SK-N-SH (cell line): ENCODE measurements at regions not wholly inside any gene's neighbourhood (a gene's known extent, or its start where the extent isn't known, plus 50 kb on each side); places are given as distances from the start of the nearest gene placed in this dataset.

Experiments
- CTCF ChIA-PET: fragments of 300-600, 350-600 bp; formaldehyde crosslinking; extraction: SDS; loops from one replicate; lab custom pipeline; 2021; lab: Yijun Ruan, JAX
- POLR2A ChIA-PET: fragments of 350-600 bp; sonication (Branson Sonifier 250); formaldehyde crosslinking; extraction: SDS; loops from one replicate; lab custom pipeline; 2020; ENCODE audit warnings: antibody characterized with exemption, inconsistent platforms; lab: Yijun Ruan, JAX
- DNase-seq: peaks from one replicate; pipeline ENCODE4 v3.0.0; 2012
- H2AFZ ChIP-seq: fragments of 200-600 bp; sonication (generic); 2 replicates; pipeline ENCODE4 v1.8.1; 2016; ENCODE audit warnings: antibody characterized with exemption, mild to moderate bottlenecking, low read depth
- H3F3A ChIP-seq: fragments of 200-600 bp; sonication (generic); replicated peaks from 2 replicates; pipeline ENCODE3; 2016; ENCODE audit warnings: antibody characterized with exemption, mild to moderate bottlenecking; ENCODE audit not compliant: insufficient read depth
- H3K27ac ChIP-seq, 2 experiments: fragments of 200-500 bp in 1 of 2; fragments of 200-600 bp in 1 of 2; sonication (Bioruptor generic) in 1 of 2; sonication (generic), shearing (Covaris generic) in 1 of 2; 2 replicates each; pipeline versions ENCODE4 v1.5.1 to v1.6.1; 2014 to 2016; ENCODE audit warnings: low read depth in 2 of 2, inconsistent platforms in 1 of 2, low read length in 1 of 2, mild to moderate bottlenecking in 1 of 2, mixed read lengths in 1 of 2
- H3K27me3 ChIP-seq: fragments of 200-600 bp; sonication (generic), shearing (Covaris generic); 2 replicates; pipeline ENCODE4 v1.6.1; 2016; ENCODE audit warnings: mixed run types; ENCODE audit not compliant: insufficient read depth
- H3K36me3 ChIP-seq, 2 experiments: fragments of 200-500 bp in 1 of 2; fragments of 200-600 bp in 1 of 2; sonication (Bioruptor generic) in 1 of 2; sonication (generic) in 1 of 2; replicated peaks in 1 of 2; 2 replicates each; pipeline versions ENCODE3 to v1.5.1; 2014 to 2016; ENCODE audit warnings: low read length in 1 of 2, mild to moderate bottlenecking in 1 of 2; ENCODE audit not compliant: insufficient read depth in 2 of 2, control insufficient read depth in 1 of 2
- H3K4me1 ChIP-seq, 2 experiments: fragments of 200-500 bp in 1 of 2; fragments of 200-600 bp in 1 of 2; sonication (Bioruptor generic) in 1 of 2; sonication (generic), shearing (Covaris generic) in 1 of 2; 2 replicates each; pipeline versions ENCODE4 v1.5.1 to v1.6.1; 2014 to 2016; ENCODE audit warnings: low read depth in 1 of 2, low read length in 1 of 2, mixed run types in 1 of 2; ENCODE audit not compliant: insufficient read depth in 2 of 2, control insufficient read depth in 1 of 2
- H3K4me2 ChIP-seq: fragments of 200-600 bp; sonication (generic), shearing (Covaris generic); 2 replicates; pipeline ENCODE4 v1.6.1; 2017; ENCODE audit warnings: mixed run types
- H3K4me3 ChIP-seq, 2 experiments: fragments of 200-500 bp in 1 of 2; fragments of 200-600 bp in 1 of 2; sonication (Bioruptor generic) in 1 of 2; sonication (generic), shearing (Covaris generic) in 1 of 2; 2 replicates each; pipeline versions ENCODE4 v1.5.1 to v1.8.1; 2014 to 2016; ENCODE audit warnings: low read depth in 2 of 2, inconsistent platforms in 1 of 2, low read length in 1 of 2, mild to moderate bottlenecking in 1 of 2, mixed read lengths in 1 of 2, moderate library complexity in 1 of 2
- H3K79me2 ChIP-seq: fragments of 200-600 bp; sonication (generic); 2 replicates; pipeline ENCODE4 v1.8.1; 2017; ENCODE audit warnings: mild to moderate bottlenecking; ENCODE audit not compliant: insufficient read depth
- H3K9ac ChIP-seq: fragments of 200-600 bp; sonication (generic); 2 replicates; pipeline ENCODE4 v1.6.1; 2017; ENCODE audit warnings: mixed run types
- H3K9me2 ChIP-seq: fragments of 200-600 bp; sonication (generic); 2 replicates; pipeline ENCODE4 v1.6.1; 2017; ENCODE audit warnings: mixed run types
- H3K9me3 ChIP-seq: fragments of 200-600 bp; sonication (generic); 2 replicates; pipeline ENCODE4 v1.6.1; 2017; ENCODE audit warnings: mixed run types, mild to moderate bottlenecking, moderate library complexity
- H4K20me1 ChIP-seq: fragments of 200-600 bp; sonication (generic); 2 replicates; pipeline ENCODE4 v1.6.1; 2017; ENCODE audit warnings: mild to moderate bottlenecking, mixed run types; ENCODE audit not compliant: insufficient read depth
- CTCF ChIP-seq: fragments of 200-600 bp; sonication (generic); IDR thresholded peaks from 2 replicates; pipeline ENCODE4 v1.6.1; 2017; ENCODE audit warnings: antibody characterized with exemption, mild to moderate bottlenecking, moderate library complexity
- EZH2phosphoT487 ChIP-seq: fragments of 200-600 bp; sonication (generic); IDR thresholded peaks from 2 replicates; pipeline ENCODE4 v1.6.1; 2017; ENCODE audit warnings: low read depth, mixed run types, mild to moderate bottlenecking, antibody characterized with exemption, moderate library complexity, borderline replicate concordance
- FOSL2 ChIP-seq: IDR thresholded peaks from 2 replicates; pipeline ENCODE4 v1.4.0; 2012; ENCODE audit warnings: low read depth, mild to moderate bottlenecking, moderate library complexity, borderline replicate concordance
- FOXJ3 ChIP-seq: sonication (generic); formaldehyde crosslinking; IDR thresholded peaks from 2 replicates; pipeline ENCODE4 v1.5.1; 2020; ENCODE audit warnings: mild to moderate bottlenecking, missing genetic modification reagents
- GABPA ChIP-seq: IDR thresholded peaks from 2 replicates; pipeline ENCODE4 v1.4.0; 2012; ENCODE audit warnings: low read depth, mild to moderate bottlenecking
- GATA2 ChIP-seq: sonication (generic); formaldehyde crosslinking; IDR thresholded peaks from 2 replicates; pipeline ENCODE4 v1.5.0; 2020; ENCODE audit warnings: mild to moderate bottlenecking, missing genetic modification reagents
- JUND ChIP-seq: IDR thresholded peaks from 2 replicates; pipeline ENCODE4 v1.4.0; 2012
- MAX ChIP-seq: IDR thresholded peaks from 2 replicates; pipeline ENCODE4 v1.4.0; 2012; ENCODE audit warnings: low read depth
- NFIC ChIP-seq: IDR thresholded peaks from 2 replicates; pipeline ENCODE4 v1.4.0; 2012; ENCODE audit warnings: borderline replicate concordance
- NRF1 ChIP-seq: IDR thresholded peaks from 2 replicates; pipeline ENCODE4 v1.6.1; 2012; ENCODE audit warnings: low read depth, mild to moderate bottlenecking, low read length
- RAD21 ChIP-seq: IDR thresholded peaks from 2 replicates; pipeline ENCODE4 v1.6.1; 2012; ENCODE audit warnings: mild to moderate bottlenecking, low read length
- RFX5 ChIP-seq: IDR thresholded peaks from 2 replicates; pipeline ENCODE4 v1.6.1; 2012; ENCODE audit warnings: mild to moderate bottlenecking, improper control_type of control experiment, low read length
- RXRA ChIP-seq: IDR thresholded peaks from 2 replicates; pipeline ENCODE4 v1.4.0; 2012; ENCODE audit warnings: low read depth, mild to moderate bottlenecking, borderline replicate concordance
- SMC3 ChIP-seq: IDR thresholded peaks from 2 replicates; pipeline ENCODE4 v1.6.1; 2012; ENCODE audit warnings: low read depth, low read length, improper control_type of control experiment
- YY1 ChIP-seq: IDR thresholded peaks from 2 replicates; pipeline ENCODE4 v1.4.0; 2012; ENCODE audit warnings: low read depth, mild to moderate bottlenecking
- WGBS: methylation state at CpG from one replicate; pipeline ENCODE4 v1.1.6; 2017; ENCODE audit warnings: low lambda C conversion rate; 5-methylcytosine and 5-hydroxymethylcytosine counted together
- TF ChIP-seq, protein P1 (sequence below): fragments of 150-350 bp; IDR thresholded peaks from 2 replicates; pipeline ENCODE4 v1.6.1; 2017; ENCODE audit warnings: antibody characterized with exemption, low read length, low read depth, borderline replicate concordance
- TF ChIP-seq, protein P2 (sequence below): fragments of 150-350 bp; IDR thresholded peaks from 2 replicates; pipeline ENCODE4 v1.6.1; 2016; ENCODE audit warnings: mild to moderate bottlenecking, low read depth, low read length

DNA sequence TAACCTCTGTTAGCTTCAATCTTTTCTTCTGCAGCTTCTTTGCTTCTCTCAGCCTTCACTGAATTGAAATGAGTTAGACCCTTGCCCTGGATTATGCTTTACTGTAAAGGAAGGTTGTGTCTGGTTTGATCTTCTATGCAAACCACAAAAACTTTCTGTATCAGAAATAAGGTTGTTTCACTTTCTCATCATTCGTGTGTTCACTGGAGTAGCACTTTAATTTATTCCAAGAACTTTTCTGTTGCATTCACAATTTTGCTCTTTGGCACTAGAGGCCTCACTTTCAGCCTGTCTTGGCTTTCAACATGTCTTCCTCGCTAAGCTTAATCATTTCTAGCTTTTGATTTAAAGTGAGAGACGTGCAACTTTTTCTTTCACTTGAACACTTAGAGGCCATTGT, 365.3 kb downstream of the TDRD15 start:
- Histone ChIP-seq H2AFZ (no peak overlapping the region), H3K4me2 (no peak overlapping the region), H3K9me3 (peaks cover 4% of the 10 kb centered on the region)
- CTCF ChIA-PET: interaction anchor here (0.7 kb wide), 1 partner anchor 23 kb away, joined by 3 read pairs; no protein-coding TSS in a partner anchor
- TF ChIP-seq YY1 (no peak), RFX5 (no peak), NFIC (no peak), EZH2phosphoT487 (no peak), RXRA (no peak), MAX (no peak), FOSL2 (no peak), GABPA (no peak), FOXJ3 (no peak), NRF1 (no peak), JUND (no peak), CTCF (no peak), RAD21 (no peak)
- TF ChIP-seq, protein P1, sequence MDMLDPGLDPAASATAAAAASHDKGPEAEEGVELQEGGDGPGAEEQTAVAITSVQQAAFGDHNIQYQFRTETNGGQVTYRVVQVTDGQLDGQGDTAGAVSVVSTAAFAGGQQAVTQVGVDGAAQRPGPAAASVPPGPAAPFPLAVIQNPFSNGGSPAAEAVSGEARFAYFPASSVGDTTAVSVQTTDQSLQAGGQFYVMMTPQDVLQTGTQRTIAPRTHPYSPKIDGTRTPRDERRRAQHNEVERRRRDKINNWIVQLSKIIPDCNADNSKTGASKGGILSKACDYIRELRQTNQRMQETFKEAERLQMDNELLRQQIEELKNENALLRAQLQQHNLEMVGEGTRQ: no peak
- TF ChIP-seq, protein P2, sequence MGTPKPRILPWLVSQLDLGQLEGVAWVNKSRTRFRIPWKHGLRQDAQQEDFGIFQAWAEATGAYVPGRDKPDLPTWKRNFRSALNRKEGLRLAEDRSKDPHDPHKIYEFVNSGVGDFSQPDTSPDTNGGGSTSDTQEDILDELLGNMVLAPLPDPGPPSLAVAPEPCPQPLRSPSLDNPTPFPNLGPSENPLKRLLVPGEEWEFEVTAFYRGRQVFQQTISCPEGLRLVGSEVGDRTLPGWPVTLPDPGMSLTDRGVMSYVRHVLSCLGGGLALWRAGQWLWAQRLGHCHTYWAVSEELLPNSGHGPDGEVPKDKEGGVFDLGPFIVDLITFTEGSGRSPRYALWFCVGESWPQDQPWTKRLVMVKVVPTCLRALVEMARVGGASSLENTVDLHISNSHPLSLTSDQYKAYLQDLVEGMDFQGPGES: no peak
- TF ChIP-seq, all 33 proteins: peak for 0
- no peak overlapping the region for H3K9ac ChIP-seq
- no peaks in the 10 kb centered on the region for H3K36me3 ChIP-seq
- H3K27ac ChIP-seq: no peak overlapping the region
- no peaks in the 10 kb centered on the region for H4K20me1 ChIP-seq
- H3K79me2 ChIP-seq: no peaks in the 10 kb centered on the region
- H3F3A ChIP-seq: no peaks in the 10 kb centered on the region
- 25% methylated on average over 3 of the region's 3 CpGs for WGBS
- POLR2A ChIA-PET: no interaction called here
- no peak overlapping the region for H3K4me3 ChIP-seq
- H3K27me3 ChIP-seq: no peaks in the 10 kb centered on the region
- no peaks in the 10 kb centered on the region for H3K4me1 ChIP-seq
- no peak for DNase-seq
- H3K9me2 ChIP-seq: no peaks in the 10 kb centered on the region

GRCh38 chr2:21498016-21498415, 374.2 kb downstream of the TDRD15 start:
- Histone ChIP-seq H3K4me3 (no peak overlapping the region), H2AFZ (no peak overlapping the region), H3K27ac (no peak overlapping the region), H3F3A (no peaks in the 10 kb centered on the region), H4K20me1 (no peaks in the 10 kb centered on the region), H3K9me2 (no peaks in the 10 kb centered on the region), H3K27me3 (no peaks in the 10 kb centered on the region), H3K9me3 (peaks cover 8% of the 10 kb centered on the region; the same call in 1 of the 2 replicates), H3K9ac (no peak overlapping the region), H3K36me3 (no peaks in the 10 kb centered on the region), H3K4me1 (peaks cover 0 to 9% of the 10 kb centered on the region in 2 experiments; a peak in 1 of 4 replicates), H3K79me2 (no peaks in the 10 kb centered on the region), H3K4me2 (no peak overlapping the region)
- ChIA-PET CTCF (interaction anchor here (0.7 kb wide), 1 partner anchor 13 kb away, joined by 3 read pairs; no protein-coding TSS in a partner anchor), POLR2A (no interaction called here)
- TF ChIP-seq SMC3 (no peak), GATA2 (peak; percentile 38)
- 4% methylated on average over 4 of the region's 4 CpGs for WGBS
- no peak for DNase-seq
